GOT3 (cell line): ENCODE measurements at regions not wholly inside any gene's neighbourhood (a gene's known extent, or its start where the extent isn't known, plus 50 kb on each side); places are given as distances from the start of the nearest gene placed in this dataset.
"Not testable (repeated sequence)": the region's sequence is repeated elsewhere in the genome, so short reads cannot be mapped to it uniquely, and the experiment has no call there.

Experiments
- DNase-seq: peaks from one replicate; lab custom pipeline; 2025; ENCODE audit warnings: mixed read lengths; lab: John Stamatoyannopoulos, UW

DNA sequence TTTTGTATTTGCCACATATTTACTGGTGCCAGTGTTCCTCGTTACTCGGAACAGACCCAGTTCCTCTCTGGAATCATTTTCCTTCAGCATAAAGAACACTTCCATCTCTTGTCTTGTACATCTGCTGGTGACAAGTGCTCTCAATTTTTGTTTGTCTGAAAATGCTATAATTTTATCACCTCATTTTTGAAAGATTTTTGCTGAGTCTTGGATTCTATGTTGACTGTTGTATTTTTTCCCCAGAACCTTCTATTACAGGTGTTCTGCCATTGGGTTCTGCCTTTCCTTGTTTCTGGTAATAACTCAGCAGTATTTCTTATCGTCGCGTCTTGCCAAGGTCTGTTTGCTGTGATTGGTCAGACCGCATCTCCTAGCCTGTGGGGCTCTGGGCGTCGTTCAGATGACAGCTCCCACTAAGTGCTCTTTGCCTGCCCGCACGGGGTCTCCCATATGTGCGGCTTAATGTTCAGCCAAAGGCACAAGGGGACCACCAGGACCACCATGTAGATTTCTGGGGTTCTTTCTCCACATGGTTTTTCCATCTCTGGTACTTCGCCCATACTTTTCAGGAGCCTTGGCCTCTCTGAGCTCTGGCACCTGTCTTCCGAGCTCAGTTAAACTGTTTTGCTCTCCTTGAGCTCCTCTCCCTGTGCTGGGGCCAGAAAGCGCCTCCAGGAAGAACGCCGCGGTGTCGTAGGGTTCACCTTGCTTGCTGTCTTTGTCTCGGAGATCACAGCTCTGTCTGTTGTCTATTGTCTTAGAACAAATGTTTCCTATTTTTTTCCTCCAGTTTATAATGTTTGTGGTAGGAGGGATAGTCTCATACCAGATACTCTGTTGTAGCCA is 80.0 kb downstream of the METRNL start:
- DNase-seq: no peak

DNA sequence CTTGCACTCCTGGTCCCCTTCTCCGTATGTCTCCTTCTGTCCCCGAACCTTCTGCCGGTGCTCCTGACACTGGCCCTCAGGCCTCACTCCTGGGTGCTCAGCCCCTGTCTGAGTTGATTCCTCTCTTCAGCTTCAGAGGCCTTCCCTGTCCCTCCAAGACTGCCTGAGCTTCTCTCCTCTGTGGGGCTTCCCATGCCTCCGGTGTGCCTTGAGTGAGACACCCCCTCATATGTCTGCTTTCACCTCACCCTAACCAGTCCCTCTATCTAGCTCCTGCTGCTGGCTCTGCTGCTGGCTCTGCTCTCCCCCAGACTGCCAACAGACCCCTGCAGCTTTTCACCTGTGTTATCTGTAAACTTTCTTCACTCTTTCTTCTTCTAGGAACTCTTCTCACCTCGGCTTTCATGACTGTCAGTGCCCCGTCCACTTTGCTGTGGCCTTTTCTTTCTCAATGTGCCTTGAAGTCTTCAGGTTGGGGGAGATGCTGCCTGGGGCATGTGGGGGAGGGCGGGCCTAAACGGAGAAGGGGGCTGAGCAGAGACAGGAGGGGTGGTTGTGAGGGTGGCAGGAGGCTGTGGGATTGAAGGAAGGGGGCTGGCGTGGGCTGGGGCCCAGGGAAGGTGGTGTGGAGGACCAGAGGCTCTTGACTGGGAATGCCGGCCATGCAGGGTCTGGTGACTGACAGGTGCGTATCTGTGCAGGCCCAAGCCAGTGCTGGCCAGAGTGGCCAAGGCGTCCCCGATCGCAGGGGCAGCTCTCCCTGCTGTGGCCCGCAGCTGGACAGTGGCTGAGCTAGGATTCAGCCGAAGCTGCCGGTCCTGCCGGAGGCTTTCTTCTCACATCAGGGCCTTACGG is 81.3 kb downstream of the METRNL start:
- DNase-seq: no peak

DNA sequence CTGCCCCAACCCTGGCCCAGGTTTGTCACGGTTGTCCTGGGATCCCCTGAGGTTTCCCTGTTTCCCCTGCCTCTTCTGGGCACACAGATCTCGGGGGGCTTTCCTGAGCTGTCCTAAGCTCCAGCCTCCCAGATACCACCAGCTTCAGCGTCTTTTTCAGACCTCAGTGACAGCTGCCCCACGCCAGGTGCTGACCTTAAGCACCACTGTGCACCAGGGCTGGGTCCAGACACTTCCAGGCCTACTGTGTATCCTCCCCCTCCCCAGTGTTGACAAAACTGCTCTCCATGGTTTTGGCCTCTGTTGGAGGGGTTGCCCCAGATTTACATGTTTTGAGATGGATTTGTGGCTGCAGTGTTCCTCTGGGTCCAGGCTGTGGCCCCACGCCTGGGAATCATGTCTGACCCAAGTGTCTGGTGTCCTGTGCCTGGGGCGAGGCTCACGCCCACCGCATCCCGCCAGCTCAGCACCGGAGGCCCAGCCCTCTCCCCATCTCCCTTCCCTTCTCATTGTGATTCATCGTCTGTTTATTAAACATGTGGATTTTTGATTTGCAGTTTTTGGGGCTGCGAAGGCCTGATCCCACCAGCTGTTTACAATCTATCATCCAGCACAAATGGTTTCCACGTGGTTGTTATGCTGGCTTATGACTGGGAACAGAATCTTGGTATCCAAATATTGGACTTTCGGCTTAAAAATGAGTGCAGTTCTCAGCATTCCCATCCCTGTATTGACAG is 82.1 kb downstream of the METRNL start:
- no peak for DNase-seq

DNA sequence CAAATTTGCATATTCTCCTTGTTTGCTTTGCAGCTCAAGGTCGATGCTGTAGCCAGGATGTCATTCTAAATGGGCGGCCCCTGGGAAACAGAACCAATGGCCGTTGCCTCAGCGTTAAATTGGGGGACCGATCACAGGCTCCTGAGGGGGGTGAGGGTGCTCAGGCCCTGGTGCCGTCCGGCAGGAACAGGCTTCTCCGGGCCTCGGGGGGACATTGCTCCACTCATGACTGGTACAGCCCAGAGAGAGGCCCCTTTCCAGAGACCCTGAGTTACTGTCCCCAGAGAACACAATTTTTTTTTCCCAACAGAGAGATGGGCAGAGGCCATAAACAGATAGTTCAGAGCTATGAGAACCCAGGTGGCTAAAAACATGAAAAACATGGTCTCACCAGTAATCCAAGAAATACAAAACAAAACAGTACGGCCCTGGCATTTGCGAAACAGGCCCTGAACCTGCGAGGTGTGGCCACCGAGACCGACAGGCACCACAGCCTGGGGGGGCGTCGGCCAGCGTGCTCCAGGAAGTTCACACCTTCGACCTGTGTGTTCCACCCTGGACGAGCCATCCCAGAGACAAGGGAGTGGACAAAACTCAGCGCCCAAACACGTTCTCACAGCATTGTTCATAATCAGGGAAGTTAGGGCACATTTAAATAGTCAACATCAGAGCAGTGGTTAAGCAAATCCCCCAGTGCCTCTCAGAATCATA is 82.8 kb downstream of the METRNL start:
- DNase-seq: no peak

DNA sequence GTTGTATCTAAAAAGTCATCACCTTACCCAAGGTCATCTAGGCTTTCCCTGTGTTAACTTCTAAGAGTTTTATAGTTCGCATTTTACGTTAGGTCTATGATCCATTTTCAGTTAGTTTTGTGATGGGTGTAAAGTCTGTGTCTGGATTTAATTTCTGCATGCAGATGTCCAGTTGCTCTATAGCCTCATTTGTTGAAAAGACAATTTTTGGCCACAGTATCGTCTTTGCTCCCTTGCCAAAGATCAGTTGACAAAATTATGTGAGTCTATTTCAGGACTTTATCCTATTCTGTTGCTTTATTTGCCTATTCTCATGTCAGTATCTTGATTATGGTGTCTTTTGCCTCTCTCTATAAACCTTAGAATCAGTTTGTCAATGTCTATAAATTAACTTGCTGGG is 85.1 kb downstream of the METRNL start:
- no peak for DNase-seq

DNA sequence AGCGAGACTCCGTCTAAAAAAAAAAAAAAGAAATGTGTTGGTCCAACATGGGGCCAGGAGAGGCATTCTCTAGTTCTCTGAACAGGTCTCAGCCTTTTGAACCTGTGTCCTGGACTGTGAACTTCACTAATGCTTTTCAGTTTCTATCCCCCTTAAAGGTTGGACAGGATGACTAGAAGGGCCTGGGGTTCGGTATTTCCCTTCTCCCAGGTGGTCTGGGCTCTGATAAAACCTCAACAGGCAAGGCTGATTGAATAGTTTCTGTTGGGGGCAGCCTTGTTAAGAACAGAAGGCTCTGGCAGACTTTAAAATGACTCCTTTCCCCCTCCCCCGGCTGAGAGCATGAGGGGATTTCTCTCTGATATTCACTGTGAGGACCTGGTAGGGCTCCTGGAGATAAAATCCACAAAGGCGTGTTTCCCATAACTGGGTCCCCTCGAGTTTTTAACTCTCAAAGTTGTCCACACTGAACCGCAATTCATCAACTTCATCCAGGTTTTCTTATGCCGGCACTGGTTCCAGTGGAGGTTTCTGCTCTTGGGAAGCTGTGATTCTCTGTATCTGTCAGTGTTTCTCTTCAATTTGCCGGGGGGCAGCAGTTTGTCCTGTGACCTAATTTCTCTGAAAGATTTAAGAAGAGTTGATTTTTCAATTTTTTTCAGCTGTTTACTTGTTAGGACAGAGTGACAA is 91.3 kb downstream of the METRNL start:
- DNase-seq: no peak

DNA sequence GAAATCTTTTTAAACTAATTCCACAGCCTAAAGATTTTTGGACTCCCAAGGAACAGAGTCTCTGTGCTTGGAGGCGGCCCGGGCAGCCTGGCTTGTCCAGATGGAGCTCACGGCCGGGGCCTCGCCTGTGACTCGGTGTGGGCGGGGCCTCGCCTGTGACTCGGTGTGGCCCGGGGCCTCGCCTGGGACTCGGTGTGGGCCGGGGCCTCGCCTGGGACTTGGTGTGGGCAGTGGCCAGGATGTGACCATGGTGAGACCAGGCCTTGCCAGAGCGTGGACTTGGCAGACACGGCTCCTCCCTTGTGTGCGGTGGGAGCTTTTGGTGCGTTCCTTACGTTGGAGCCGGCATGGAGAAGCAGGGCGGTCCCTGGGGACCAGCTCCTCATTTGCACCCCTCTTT is 92.3 kb downstream of the METRNL start:
- DNase-seq: no peak

DNA sequence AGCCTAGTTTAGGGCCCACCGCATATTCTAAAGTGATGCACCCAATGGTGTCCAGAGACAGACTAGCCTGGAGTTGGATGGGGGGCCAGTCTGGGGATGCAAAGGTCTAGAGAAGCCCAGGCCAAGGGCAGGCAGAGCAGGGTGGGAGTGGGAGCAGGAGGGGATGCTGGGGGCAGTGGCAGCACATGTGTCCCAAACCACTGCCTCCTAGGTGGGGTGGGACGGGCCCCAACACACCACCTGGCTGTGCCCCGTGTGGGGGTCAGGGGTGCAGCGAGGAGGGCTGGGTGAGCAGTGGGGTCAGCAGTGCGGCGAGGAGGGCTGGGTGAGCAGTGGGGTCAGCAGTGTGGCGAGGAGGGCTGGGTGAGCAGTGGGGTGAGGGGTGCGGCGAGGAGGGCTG is 92.7 kb downstream of the METRNL start:
- not testable (repeated sequence) for DNase-seq

DNA sequence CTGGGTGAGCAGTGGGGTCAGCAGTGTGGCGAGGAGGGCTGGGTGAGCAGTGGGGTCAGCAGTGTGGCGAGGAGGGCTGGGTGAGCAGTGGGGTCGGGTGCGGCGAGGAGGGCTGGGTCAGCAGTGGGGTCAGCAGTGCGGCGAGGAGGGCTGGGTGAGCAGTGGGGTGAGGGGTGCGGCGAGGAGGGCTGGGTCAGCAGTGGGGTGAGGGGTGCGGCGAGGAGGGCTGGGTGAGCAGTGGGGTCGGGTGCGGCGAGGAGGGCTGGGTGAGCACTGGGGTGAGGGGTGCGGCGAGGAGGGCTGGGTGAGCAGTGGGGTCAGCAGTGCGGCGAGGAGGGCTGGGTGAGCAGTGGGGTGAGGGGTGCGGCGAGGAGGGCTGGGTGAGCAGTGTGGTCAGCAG is 93.2 kb downstream of the METRNL start:
- DNase-seq: not testable (repeated sequence)

DNA sequence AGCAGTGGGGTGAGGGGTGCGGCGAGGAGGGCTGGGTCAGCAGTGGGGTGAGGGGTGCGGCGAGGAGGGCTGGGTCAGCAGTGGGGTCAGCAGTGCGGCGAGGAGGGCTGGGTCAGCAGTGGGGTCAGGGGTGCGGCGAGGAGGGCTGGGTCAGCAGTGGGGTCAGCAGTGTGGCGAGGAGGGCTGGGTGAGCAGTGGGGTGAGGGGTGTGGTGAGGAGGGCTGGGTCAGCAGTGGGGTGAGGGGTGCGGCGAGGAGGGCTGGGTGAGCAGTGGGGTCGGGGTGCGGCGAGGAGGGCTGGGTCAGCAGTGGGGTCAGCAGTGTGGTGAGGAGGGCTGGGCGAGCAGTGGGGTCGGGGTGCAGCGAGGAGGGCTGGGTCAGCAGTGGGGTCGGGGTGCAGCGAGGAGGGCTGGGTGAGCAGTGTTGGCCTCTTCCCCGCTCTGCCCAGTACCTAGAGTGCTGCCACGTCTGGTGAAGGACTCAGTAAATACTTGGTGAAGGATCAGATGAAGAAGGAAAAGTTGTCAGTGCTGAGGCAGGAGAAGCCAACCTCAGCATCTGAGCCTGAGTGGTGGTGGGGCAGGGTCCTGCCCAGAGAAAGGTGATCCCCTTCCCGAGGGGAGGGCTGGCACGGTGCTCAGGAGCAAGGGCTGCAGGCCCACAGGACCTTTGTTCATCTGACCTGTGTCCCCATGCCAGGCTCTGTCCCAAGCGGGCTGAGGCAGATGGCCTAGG is 93.9 kb downstream of the METRNL start:
- DNase-seq: not testable (repeated sequence)

DNA sequence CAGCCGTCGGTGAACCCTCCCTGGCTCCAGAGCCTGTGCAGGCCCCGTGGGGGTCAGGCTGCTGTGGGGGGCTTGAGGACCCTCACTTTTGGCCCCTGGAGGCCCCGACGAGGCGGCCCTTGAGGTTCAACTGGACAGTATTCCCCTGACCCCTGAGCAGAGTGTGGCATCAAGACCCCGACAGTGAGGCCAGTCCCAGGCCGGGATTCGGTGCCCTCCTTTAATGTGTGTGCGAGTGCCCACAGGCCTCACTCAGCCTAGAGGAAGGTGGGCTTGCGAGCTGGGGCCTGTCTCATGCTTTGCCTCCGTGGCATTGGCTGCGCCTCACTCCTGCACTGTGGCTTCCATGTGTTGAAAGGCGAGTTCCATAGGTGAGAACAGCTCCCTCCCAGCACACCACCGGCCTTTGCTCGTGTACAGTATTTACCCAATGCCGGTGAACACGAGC is 94.5 kb downstream of the METRNL start:
- no peak for DNase-seq

DNA sequence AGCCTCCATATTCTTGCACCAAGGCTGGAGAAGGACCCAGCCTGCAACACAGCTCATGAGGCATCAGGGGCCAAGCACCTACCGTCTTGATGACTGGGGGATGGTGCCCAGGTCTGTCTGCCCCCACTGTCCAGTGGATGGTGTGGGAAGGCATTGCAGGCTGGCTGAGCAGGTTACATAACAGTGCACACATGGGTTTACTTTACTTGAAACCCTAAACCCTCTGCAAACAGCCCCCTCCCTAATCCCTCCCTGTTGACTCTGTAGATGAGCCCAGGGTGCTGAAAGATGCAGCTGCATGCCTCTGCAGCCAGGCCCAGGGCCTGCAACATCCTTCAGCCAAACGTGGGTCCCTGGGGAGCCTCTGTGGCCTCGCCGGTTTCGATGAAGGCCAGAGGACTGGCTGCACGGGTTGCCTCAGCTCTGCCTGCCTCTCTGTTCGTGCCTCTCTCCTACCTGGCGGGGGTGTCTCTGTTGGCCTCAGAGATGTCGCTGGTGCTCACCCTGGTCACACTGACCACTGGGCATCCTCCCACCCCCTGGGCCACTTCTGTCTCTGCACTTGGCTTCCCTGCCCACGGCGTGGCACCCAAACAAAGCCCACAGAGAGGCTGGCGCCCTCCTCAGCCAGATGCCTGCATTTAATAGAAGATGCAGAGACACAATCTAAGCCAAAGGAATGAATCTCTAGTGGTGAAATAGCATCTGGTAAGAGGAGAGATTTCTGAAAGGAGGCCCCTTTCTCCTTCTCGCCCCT is 95.1 kb downstream of the METRNL start:
- no peak for DNase-seq

DNA sequence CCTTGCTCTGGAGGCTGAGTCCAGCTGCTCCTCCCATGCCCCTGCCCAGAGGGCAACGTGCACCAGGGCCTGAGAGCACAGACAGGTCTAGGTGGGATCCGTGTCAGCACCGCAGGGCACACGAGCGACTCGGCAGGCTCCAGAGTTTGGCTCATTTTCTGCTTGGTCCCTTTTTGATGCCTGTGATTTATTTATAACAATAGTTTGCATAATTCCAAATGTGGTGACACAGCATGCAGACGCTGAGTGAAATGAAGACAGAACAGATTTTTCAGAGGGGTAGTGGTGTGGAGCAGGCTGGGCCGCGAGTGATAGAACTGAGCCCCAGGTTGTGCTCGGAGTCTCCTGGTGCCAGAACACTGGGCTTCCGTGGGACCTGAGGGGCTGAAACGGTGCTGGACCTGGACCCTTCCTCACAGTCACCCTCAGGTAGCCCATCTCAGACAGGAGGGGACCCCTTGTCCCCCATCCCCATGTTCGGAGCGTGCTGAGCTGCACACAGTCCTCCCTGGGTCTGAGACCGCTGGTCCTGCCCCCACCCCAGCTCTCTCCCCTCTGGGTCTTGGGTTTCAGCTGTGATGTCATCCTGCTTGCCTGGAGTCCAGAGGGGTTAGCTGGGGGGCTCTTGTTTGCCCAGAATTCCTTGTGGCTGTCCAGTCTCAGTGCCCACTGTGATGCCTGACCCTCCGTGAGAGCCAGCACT is 95.9 kb downstream of the METRNL start:
- no peak for DNase-seq

DNA sequence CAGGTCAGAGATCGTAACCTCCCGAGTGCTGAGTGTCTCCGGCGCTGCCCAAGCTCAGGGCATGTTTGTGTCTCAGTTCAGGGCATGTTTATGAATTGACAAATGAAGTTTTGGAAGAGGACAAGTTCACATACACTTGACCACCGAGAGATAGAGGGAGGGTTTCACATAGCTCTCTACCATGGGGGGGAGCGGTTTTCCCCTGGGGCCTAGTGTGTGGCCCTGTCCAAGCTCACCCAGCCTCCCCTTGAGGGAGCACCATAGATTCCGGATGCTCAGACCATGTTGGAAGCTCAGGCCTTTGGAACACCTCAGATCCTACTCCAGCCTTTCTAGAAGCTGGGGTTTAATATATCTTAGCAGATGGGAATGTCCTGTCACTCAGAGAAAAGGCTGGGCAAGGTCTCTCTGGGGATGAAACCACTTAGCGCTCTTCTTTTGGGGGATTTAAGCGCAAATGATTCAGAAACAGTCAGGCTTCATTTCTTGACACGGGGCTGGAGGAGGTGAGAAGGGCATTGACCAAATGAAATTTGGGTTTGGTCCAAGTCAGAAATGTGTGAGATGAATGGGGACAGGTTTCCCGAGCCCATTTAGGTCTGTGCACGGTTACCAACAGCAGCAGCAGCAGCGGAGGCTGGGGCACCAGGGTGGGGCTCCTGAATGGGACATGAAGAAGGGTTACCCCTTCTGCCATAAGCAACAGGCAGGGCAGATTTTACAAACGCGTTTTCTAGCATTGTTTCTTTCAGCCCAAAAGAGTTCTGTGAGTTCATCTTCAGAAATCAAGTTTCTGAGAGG is 96.6 kb downstream of the METRNL start:
- no peak for DNase-seq

DNA sequence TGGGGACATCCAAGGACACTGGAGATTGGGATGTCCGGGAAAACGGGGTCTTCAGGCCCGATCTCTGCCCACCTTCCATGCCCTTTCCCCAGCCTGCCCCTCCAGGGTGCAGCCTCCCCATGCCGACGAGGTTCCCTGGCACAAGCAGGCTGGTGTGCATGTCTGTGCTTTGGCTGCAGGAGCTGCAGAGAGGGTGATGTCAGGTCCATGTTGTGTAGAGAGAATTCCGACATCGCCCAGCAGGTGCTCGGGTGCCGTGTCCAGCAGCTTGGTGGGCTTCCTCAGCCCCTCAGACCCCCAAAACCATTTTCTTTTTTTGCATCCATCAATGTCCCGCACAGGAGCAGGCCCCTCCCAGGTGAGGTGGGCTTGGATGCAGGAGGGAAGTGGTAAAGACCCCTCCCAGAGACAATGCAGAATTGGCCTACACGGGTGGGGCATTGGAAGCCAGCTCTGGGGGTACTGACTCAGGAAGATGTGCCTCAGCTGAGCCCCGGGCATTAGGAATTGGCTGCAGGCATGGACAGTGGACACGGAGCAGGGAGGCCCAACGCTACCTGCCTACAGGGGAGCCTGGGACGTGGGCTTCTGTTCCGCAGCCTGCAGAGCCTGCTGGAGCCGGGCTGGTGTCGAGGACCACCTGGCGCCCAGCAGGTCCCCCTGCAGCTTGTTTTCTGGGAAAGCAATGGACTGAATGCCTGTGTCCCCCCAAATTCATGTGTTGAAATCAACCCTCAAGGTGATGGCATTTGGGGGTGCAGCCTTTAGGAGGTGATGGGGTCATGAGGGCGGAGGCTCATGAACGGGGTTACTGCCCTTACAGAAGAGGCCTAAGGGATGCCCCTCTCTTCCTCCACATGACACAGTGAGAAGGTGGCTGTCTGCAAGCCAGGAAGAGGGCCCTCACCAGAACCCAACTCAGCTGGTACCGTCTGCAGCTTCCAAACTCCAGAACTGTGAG is 97.5 kb downstream of the METRNL start:
- no peak for DNase-seq

DNA sequence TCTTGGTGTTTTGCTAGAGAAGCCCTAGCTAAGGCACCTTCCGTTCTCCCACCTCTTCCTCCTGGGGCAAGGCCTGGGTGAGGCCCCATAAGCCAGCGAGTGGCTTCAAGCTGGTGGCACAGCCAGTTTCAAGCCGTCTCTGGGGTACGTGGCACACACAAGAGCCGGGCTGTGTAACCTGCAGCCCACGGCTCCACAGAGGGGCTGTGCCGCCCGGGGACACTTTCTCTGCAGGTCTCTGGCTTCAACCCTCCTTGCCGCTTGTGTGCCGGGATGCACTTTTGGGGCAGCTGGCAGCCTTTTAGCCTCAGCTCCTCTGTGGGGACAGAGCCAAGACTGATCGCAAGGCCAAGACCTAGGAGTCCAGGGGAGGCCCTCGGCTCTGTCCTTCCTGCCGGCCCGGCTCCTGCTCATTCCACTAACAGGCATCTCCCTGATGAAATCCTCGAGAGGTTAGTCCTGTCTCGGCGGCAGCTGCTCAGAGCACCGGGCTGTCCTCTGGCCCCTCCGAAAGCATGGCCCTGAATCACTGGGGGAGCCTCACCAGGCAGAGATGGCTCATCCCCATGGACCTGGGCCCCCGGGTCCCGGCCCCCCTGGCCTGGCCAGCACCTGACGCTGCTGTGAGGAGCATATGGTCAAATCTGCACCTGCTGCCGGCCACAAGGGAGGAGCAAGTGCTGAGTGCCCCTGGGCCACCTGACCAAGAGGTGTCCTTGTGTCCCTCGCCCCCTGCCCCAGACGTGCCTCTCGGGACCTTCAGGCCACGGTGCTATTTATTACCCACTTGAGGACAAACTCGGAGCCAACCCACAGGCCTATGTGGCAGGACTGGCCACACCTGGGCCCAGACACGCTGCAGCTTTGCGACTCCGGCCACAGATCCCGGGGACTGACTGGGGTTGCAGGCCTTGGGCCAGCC is 98.5 kb downstream of the METRNL start:
- no peak for DNase-seq
